HCT116 (cell line): ENCODE measurements at regions not wholly inside any gene's neighbourhood (a gene's known extent, or its start where the extent isn't known, plus 50 kb on each side); places are given as distances from the start of the nearest gene placed in this dataset.

Experiments used
- ATAC-seq: fragments of 200-7000 bp; cut with Tn5 transposase; 2 replicates; pipeline ENCODE4 v1.9.1; 2020; ENCODE audit warnings: mild to moderate bottlenecking, moderate library complexity
- BruUV-seq: library from RNA; stranded (reverse); fragments of 400-500 nt; replicated peaks from 2 replicates; lab custom pipeline; 2021; lab: Mats Ljungman, UMichigan
- CTCF ChIA-PET: fragments of 300-600 bp; sonication (Branson Sonifier 250); formaldehyde crosslinking; loops from one replicate; lab custom pipeline; 2021; ENCODE audit warnings: antibody characterized with exemption; lab: Charles Lee
- POLR2A ChIA-PET: fragments of 300-600, 350-600 bp; sonication (Branson Sonifier 250); formaldehyde crosslinking; loops from one replicate; lab custom pipeline; 2021; ENCODE audit warnings: antibody characterized with exemption; lab: Charles Lee
- RAD21 ChIA-PET, 2 experiments: fragments of 300-600 bp; sonication (Branson Sonifier 250); formaldehyde crosslinking; loops; one replicate each; lab custom pipeline; 2023; ENCODE audit warnings: low total read pairs in 2 of 2; ENCODE audit not compliant: uncharacterized antibody in 2 of 2, unreplicated experiment in 2 of 2, low non-redundant PET in 1 of 2; lab: Charles Lee
- DNase-seq: peaks from one replicate; pipeline ENCODE4 v3.0.0-alpha.2; 2010; ENCODE audit warnings: low read depth, low spot score
- H2AFZ ChIP-seq: fragments of 200-600 bp; shearing (Covaris generic), sonication (generic); 2 replicates; pipeline ENCODE4 v1.6.1; 2017; ENCODE audit warnings: low read depth, mixed run types, mixed read lengths, antibody characterized with exemption, low read length; ENCODE audit not compliant: poor library complexity, severe bottlenecking
- H3K27ac ChIP-seq: 2 replicates; pipeline ENCODE4 v1.5.1; 2012; ENCODE audit warnings: low read depth, low read length
- H3K27me3 ChIP-seq: fragments of 200-600 bp; sonication (generic); 2 replicates; pipeline ENCODE4 v1.6.1; 2016; ENCODE audit warnings: mixed run types, low read length, mixed read lengths; ENCODE audit not compliant: insufficient read depth
- H3K36me3 ChIP-seq, 2 experiments: fragments of 200-500 bp in 1 of 2; fragments of 200-600 bp in 1 of 2; sonication (Bioruptor generic) in 1 of 2; sonication (generic) in 1 of 2; 2 replicates each; pipeline versions ENCODE4 v1.5.1 to v1.6.1; 2014 to 2016; ENCODE audit warnings: low read length in 2 of 2, inconsistent platforms in 1 of 2, mixed read lengths in 1 of 2, mixed run types in 1 of 2; ENCODE audit not compliant: insufficient read depth in 2 of 2, control insufficient read depth in 1 of 2
- H3K4me1 ChIP-seq, 2 experiments: fragments of 200-600 bp in 1 of 2; sonication (generic) in 1 of 2; 2 replicates each; pipeline versions ENCODE4 v1.5.1 to v1.6.1; 2012 to 2017; ENCODE audit warnings: low read length in 2 of 2, inconsistent platforms in 1 of 2, mild to moderate bottlenecking in 1 of 2, mixed read lengths in 1 of 2, mixed run types in 1 of 2, moderate library complexity in 1 of 2; ENCODE audit not compliant: insufficient read depth in 2 of 2, control insufficient read depth in 1 of 2
- H3K4me2 ChIP-seq: fragments of 200-600 bp; sonication (generic); 2 replicates; pipeline ENCODE4 v1.6.1; 2017; ENCODE audit warnings: mixed run types, low read length, mixed read lengths
- H3K4me3 ChIP-seq, 2 experiments: fragments of 200-600 bp in 1 of 2; sonication (generic) in 1 of 2; replicated peaks in 1 of 2; 2 replicates each; pipeline ENCODE4 v1.5.1; 2011 to 2016; ENCODE audit warnings: low read length in 2 of 2, control low read depth in 1 of 2, low read depth in 1 of 2, mild to moderate bottlenecking in 1 of 2, mixed read lengths in 1 of 2, mixed run types in 1 of 2
- H3K79me2 ChIP-seq: fragments of 200-600 bp; sonication (generic); 2 replicates; pipeline ENCODE4 v1.6.1; 2017; ENCODE audit warnings: mild to moderate bottlenecking, mixed run types, low read length, moderate library complexity, mixed read lengths; ENCODE audit not compliant: insufficient read depth
- H3K9ac ChIP-seq: fragments of 200-600 bp; sonication (generic); 2 replicates; pipeline ENCODE4 v1.6.1; 2016; ENCODE audit warnings: low read length, mixed read lengths
- H3K9me2 ChIP-seq: fragments of 200-600 bp; sonication (generic), shearing (Covaris generic); 2 replicates; pipeline ENCODE4 v1.6.1; 2017; ENCODE audit warnings: mixed run types, mild to moderate bottlenecking, moderate library complexity; ENCODE audit not compliant: insufficient read depth
- H3K9me3 ChIP-seq, 2 experiments: fragments of 200-500 bp in 1 of 2; fragments of 200-600 bp in 1 of 2; sonication (Bioruptor generic) in 1 of 2; sonication (generic) in 1 of 2; 2 replicates each; pipeline ENCODE4 v1.6.1; 2014 to 2017; ENCODE audit warnings: low read length in 2 of 2, mixed read lengths in 2 of 2, inconsistent platforms in 1 of 2, low read depth in 1 of 2, mild to moderate bottlenecking in 1 of 2, mixed run types in 1 of 2, moderate library complexity in 1 of 2; ENCODE audit not compliant: control insufficient read depth in 1 of 2, insufficient read depth in 1 of 2
- H4K20me1 ChIP-seq: fragments of 200-600 bp; sonication (generic), shearing (Covaris generic); 2 replicates; pipeline ENCODE4 v1.6.1; 2017; ENCODE audit warnings: mixed run types, mild to moderate bottlenecking, moderate library complexity; ENCODE audit not compliant: insufficient read depth
- CBX3 ChIP-seq: IDR thresholded peaks from 2 replicates; pipeline ENCODE4 v1.6.1; 2012; ENCODE audit warnings: low read depth
- CEBPB ChIP-seq: IDR thresholded peaks from 2 replicates; pipeline ENCODE4 v1.6.1; 2012; ENCODE audit warnings: low read depth
- EGR1 ChIP-seq: IDR thresholded peaks from 2 replicates; pipeline ENCODE4 v1.6.1; 2012; ENCODE audit warnings: low read depth
- ELF1 ChIP-seq: IDR thresholded peaks from 2 replicates; pipeline ENCODE4 v1.6.1; 2012; ENCODE audit warnings: low read depth, borderline replicate concordance
- EZH2 ChIP-seq: fragments of 200-600 bp; sonication (generic); IDR thresholded peaks from 2 replicates; pipeline ENCODE4 v1.6.1; 2017; ENCODE audit warnings: antibody characterized with exemption, mixed run types
- JUND ChIP-seq: IDR thresholded peaks from 2 replicates; pipeline ENCODE4 v1.6.1; 2012
- POLR2AphosphoS5 ChIP-seq: IDR thresholded peaks from 2 replicates; pipeline ENCODE4 v1.6.1; 2011; ENCODE audit warnings: mild to moderate bottlenecking, low read depth, low read length, moderate library complexity
- SIN3A ChIP-seq: IDR thresholded peaks from 2 replicates; pipeline ENCODE4 v1.6.1; 2012; ENCODE audit warnings: low read depth
- SP1 ChIP-seq: IDR thresholded peaks from 2 replicates; pipeline ENCODE4 v1.6.1; 2012; ENCODE audit warnings: low read depth
- SRF ChIP-seq: IDR thresholded peaks from 2 replicates; pipeline ENCODE4 v1.6.1; 2012; ENCODE audit warnings: low read depth
- TCF7L2 ChIP-seq: IDR thresholded peaks from 2 replicates; pipeline ENCODE4 v1.7.0; 2011; ENCODE audit warnings: borderline replicate concordance, inconsistent platforms; ENCODE audit not compliant: insufficient read depth, insufficient read length; ENCODE audit errors: extremely low read depth
- YY1 ChIP-seq: IDR thresholded peaks from 2 replicates; pipeline ENCODE4 v1.6.1; 2011; ENCODE audit warnings: low read length, low read depth, moderate library complexity, mild to moderate bottlenecking; ENCODE audit not compliant: insufficient replicate concordance; ENCODE audit errors: extremely low read depth
- ZFX ChIP-seq: fragments of 450-650 bp; IDR thresholded peaks from 2 replicates; pipeline ENCODE4 v1.6.1; 2017
- ZNF274 ChIP-seq: fragments of 200-500 bp; sonication (Bioruptor generic); IDR thresholded peaks from 2 replicates; pipeline ENCODE4 v1.6.1; 2014; ENCODE audit warnings: mild to moderate bottlenecking, low read depth, low read length, inconsistent platforms
- intact Hi-C: fragments of 100-400 bp; cut with micrococcal nuclease; formaldehyde crosslinking; loops from 2 replicates; pipeline ENCODE4 v1.10.0; 2022
- TF ChIP-seq, protein P1 (sequence below): IDR thresholded peaks from 2 replicates; pipeline ENCODE4 v1.6.1; 2011; ENCODE audit warnings: mild to moderate bottlenecking, low read length, moderate library complexity; ENCODE audit not compliant: insufficient replicate concordance; ENCODE audit errors: extremely low read depth
- TF ChIP-seq, protein P2 (sequence below): IDR thresholded peaks from 2 replicates; pipeline ENCODE4 v1.6.1; 2012
- TF ChIP-seq, protein P3 (sequence below): IDR thresholded peaks from 2 replicates; pipeline ENCODE4 v1.6.1; 2012; ENCODE audit warnings: low read depth

DNA sequence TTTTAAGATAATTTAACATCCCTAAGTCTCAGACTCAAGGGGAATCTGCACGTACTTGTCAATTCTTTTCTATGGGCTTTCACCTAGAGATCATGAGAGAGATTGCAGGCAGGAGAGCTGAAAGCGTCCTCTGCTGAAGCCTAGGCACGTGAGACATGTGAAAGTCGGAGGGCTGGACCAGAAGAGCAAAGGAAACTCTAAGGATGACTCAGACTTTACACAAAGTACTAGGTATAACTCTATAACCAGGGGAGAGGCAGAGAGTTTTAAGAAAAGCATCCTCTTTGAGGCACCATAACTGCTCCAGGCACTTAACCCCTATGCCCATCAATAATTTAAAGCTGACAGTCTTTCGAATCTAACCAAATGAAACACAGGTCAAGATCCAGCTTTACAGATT lies 436.6 kb downstream of the VGLL3 start:
- Histone ChIP-seq H3K27me3 (no peaks in the 10 kb centered on the region), H3K4me2 (no peak overlapping the region), H3K9ac (no peak overlapping the region), H3K4me1 (no peaks in the 10 kb centered on the region), H3K4me3 (no peak overlapping the region), H3K27ac (no peak overlapping the region), H4K20me1 (no peaks in the 10 kb centered on the region), H3K9me3 (peaks cover 6 to 9% of the 10 kb centered on the region in 2 experiments; a peak in 2 of 4 replicates), H3K9me2 (no peaks in the 10 kb centered on the region), H3K36me3 (no peaks in the 10 kb centered on the region), H2AFZ (no peak overlapping the region), H3K79me2 (no peaks in the 10 kb centered on the region)
- ATAC-seq (no peak), DNase-seq (no peak)
- no TSS peak for BruUV-seq
- ChIA-PET POLR2A (no interaction called here), RAD21 (no interaction called here), CTCF (no interaction called here)
- intact Hi-C loops, result no loop called here
- TF ChIP-seq EGR1, result no peak
- no peak for TF ChIP-seq TCF7L2
- no peak for TF ChIP-seq ELF1
- no peak for TF ChIP-seq EZH2
- TF ChIP-seq, protein P1, sequence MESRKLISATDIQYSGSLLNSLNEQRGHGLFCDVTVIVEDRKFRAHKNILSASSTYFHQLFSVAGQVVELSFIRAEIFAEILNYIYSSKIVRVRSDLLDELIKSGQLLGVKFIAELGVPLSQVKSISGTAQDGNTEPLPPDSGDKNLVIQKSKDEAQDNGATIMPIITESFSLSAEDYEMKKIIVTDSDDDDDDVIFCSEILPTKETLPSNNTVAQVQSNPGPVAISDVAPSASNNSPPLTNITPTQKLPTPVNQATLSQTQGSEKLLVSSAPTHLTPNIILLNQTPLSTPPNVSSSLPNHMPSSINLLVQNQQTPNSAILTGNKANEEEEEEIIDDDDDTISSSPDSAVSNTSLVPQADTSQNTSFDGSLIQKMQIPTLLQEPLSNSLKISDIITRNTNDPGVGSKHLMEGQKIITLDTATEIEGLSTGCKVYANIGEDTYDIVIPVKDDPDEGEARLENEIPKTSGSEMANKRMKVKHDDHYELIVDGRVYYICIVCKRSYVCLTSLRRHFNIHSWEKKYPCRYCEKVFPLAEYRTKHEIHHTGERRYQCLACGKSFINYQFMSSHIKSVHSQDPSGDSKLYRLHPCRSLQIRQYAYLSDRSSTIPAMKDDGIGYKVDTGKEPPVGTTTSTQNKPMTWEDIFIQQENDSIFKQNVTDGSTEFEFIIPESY, result no peak
- no peak for TF ChIP-seq SP1
- TF ChIP-seq CBX3, result no peak
- TF ChIP-seq SRF, result no peak
- TF ChIP-seq ZNF274, result no peak
- TF ChIP-seq, protein P2, sequence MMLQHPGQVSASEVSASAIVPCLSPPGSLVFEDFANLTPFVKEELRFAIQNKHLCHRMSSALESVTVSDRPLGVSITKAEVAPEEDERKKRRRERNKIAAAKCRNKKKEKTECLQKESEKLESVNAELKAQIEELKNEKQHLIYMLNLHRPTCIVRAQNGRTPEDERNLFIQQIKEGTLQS, result no peak
- no peak for TF ChIP-seq JUND
- no peak for TF ChIP-seq ZFX
- TF ChIP-seq YY1, result no peak
- TF ChIP-seq, protein P3, sequence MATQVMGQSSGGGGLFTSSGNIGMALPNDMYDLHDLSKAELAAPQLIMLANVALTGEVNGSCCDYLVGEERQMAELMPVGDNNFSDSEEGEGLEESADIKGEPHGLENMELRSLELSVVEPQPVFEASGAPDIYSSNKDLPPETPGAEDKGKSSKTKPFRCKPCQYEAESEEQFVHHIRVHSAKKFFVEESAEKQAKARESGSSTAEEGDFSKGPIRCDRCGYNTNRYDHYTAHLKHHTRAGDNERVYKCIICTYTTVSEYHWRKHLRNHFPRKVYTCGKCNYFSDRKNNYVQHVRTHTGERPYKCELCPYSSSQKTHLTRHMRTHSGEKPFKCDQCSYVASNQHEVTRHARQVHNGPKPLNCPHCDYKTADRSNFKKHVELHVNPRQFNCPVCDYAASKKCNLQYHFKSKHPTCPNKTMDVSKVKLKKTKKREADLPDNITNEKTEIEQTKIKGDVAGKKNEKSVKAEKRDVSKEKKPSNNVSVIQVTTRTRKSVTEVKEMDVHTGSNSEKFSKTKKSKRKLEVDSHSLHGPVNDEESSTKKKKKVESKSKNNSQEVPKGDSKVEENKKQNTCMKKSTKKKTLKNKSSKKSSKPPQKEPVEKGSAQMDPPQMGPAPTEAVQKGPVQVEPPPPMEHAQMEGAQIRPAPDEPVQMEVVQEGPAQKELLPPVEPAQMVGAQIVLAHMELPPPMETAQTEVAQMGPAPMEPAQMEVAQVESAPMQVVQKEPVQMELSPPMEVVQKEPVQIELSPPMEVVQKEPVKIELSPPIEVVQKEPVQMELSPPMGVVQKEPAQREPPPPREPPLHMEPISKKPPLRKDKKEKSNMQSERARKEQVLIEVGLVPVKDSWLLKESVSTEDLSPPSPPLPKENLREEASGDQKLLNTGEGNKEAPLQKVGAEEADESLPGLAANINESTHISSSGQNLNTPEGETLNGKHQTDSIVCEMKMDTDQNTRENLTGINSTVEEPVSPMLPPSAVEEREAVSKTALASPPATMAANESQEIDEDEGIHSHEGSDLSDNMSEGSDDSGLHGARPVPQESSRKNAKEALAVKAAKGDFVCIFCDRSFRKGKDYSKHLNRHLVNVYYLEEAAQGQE, result no peak
- TF ChIP-seq POLR2AphosphoS5, result no peak
- no peak for TF ChIP-seq CEBPB
- no peak for TF ChIP-seq SIN3A
